ENCODE measurements at regions not wholly inside any gene's neighbourhood (a gene's known extent, or its start where the extent isn't known, plus 50 kb on each side); places are given as distances from the start of the nearest gene placed in this dataset.

DNA sequence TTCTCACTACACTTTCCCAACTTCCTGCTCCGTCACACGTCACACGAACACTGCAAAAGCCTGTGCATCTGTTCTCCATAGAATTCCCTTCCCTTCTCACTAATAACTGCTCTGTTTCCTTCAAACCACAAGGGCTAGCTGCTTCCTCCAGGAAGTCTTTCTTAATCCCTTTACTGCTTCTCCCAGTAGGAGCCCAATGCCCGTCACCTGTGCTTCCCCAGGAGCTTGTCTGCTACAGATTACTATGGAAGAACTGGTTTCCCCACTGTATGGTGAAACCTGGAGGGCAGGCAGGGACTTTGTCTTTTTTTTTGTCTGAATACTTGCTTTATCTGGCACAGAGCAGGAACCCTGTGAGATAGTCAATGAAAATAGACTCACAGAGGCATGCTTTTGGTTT lies 444.7 kb upstream of the MAP3K7 start:
- DNase-seq (ENCODE audit: low read depth, low spot score) (no peak), FAIRE-seq (no peak)
- Histone ChIP-seq H4K20me1 (ENCODE audit: control insufficient read depth, extremely low read depth, insufficient read depth, low read length) (no peaks in the 10 kb centered on the region), H3K27ac (ENCODE audit: control insufficient read depth, insufficient read depth, low read length) (no peak overlapping the region), H3K4me3 (ENCODE audit: control insufficient read depth in 2 of 3, extremely low read depth in 1 of 3, insufficient read depth in 2 of 3, low read depth in 1 of 3, low read length in 3 of 3) (no peak overlapping the region), H3K27me3 (ENCODE audit: control insufficient read depth, extremely low read depth, insufficient read depth, low read length) (peaks cover 9% of the 10 kb centered on the region), H3K9ac (ENCODE audit: control insufficient read depth, extremely low read depth, insufficient read depth, low read length) (no peak overlapping the region), H3K9me1 (ENCODE audit: control insufficient read depth, extremely low read depth, insufficient read depth, low read length) (no peaks in the 10 kb centered on the region), H3K4me1 (ENCODE audit: control insufficient read depth, extremely low read depth, insufficient read depth, low read length) (no peaks in the 10 kb centered on the region), H3K36me3 (ENCODE audit: control insufficient read depth in 2 of 2, extremely low read depth in 1 of 2, insufficient read depth in 2 of 2, low read length in 2 of 2) (no peaks in the 10 kb centered on the region), H3K4me2 (ENCODE audit: control insufficient read depth, extremely low read depth, insufficient read depth, low read depth, low read length) (no peak overlapping the region), H3K79me2 (ENCODE audit: control insufficient read depth, insufficient read depth, low read length) (no peaks in the 10 kb centered on the region), H3K9me3 (ENCODE audit: control insufficient read depth, low read depth, low read length) (no peaks in the 10 kb centered on the region), H2AFZ (ENCODE audit: control insufficient read depth, low read length) (no peak overlapping the region)
- no peak for TF ChIP-seq EZH2 (IDR thresholded peaks at IDR 0.05; ENCODE audit: low read length)
- TF ChIP-seq, protein P1, sequence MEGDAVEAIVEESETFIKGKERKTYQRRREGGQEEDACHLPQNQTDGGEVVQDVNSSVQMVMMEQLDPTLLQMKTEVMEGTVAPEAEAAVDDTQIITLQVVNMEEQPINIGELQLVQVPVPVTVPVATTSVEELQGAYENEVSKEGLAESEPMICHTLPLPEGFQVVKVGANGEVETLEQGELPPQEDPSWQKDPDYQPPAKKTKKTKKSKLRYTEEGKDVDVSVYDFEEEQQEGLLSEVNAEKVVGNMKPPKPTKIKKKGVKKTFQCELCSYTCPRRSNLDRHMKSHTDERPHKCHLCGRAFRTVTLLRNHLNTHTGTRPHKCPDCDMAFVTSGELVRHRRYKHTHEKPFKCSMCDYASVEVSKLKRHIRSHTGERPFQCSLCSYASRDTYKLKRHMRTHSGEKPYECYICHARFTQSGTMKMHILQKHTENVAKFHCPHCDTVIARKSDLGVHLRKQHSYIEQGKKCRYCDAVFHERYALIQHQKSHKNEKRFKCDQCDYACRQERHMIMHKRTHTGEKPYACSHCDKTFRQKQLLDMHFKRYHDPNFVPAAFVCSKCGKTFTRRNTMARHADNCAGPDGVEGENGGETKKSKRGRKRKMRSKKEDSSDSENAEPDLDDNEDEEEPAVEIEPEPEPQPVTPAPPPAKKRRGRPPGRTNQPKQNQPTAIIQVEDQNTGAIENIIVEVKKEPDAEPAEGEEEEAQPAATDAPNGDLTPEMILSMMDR (optimal IDR thresholded peaks at IDR 0.05 in 1 of 3, IDR thresholded peaks at IDR 0.05 in 1 of 3, conservative IDR thresholded peaks at IDR 0.05 in 1 of 3; ENCODE audit: extremely low read depth in 1 of 3, insufficient read depth in 2 of 3, low read length in 3 of 3), result no peak
- dilution Hi-C loops (cut with MboI; ENCODE audit: extremely low pct_ligation_motif_present, low sequenced_read_pairs), result no loop called here

DNA sequence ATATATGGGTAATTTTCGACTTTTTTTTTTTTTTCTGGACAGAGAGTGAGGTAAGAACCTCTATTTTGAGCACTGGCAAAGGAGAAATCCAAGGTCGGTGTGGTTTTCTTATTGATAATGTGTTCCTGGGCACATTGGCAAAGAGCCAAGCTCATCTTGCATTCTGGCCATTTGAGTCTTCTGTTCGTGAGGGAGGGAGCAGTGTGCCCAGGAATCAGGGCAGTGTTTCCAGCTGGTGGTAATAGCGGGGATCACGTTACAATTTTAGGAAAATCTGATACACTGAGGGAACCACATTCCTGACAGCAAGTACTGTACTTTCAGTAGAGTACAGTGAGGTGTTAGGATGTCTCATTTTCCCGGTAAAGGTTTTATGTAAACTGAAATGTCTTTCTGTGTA lies 442.3 kb upstream of the MAP3K7 start:
- Histone ChIP-seq H3K4me1 (ENCODE audit: control insufficient read depth, extremely low read depth, insufficient read depth, low read length) (no peaks in the 10 kb centered on the region), H3K36me3 (ENCODE audit: control insufficient read depth in 2 of 2, extremely low read depth in 1 of 2, insufficient read depth in 2 of 2, low read length in 2 of 2) (no peaks in the 10 kb centered on the region), H3K79me2 (ENCODE audit: control insufficient read depth, insufficient read depth, low read length) (no peaks in the 10 kb centered on the region), H3K4me3 (ENCODE audit: control insufficient read depth in 2 of 3, extremely low read depth in 1 of 3, insufficient read depth in 2 of 3, low read depth in 1 of 3, low read length in 3 of 3) (no peak overlapping the region), H3K27ac (ENCODE audit: control insufficient read depth, insufficient read depth, low read length) (no peak overlapping the region), H3K9ac (ENCODE audit: control insufficient read depth, extremely low read depth, insufficient read depth, low read length) (no peak overlapping the region), H3K9me1 (ENCODE audit: control insufficient read depth, extremely low read depth, insufficient read depth, low read length) (no peaks in the 10 kb centered on the region), H3K9me3 (ENCODE audit: control insufficient read depth, low read depth, low read length) (no peaks in the 10 kb centered on the region), H2AFZ (ENCODE audit: control insufficient read depth, low read length) (no peak overlapping the region), H3K4me2 (ENCODE audit: control insufficient read depth, extremely low read depth, insufficient read depth, low read depth, low read length) (no peak overlapping the region), H3K27me3 (ENCODE audit: control insufficient read depth, extremely low read depth, insufficient read depth, low read length) (peaks cover 9% of the 10 kb centered on the region), H4K20me1 (ENCODE audit: control insufficient read depth, extremely low read depth, insufficient read depth, low read length) (no peaks in the 10 kb centered on the region)
- FAIRE-seq, result no peak
- dilution Hi-C loops (cut with MboI; ENCODE audit: extremely low pct_ligation_motif_present, low sequenced_read_pairs), result no loop called here
- DNase-seq (ENCODE audit: low read depth, low spot score), result no peak
- TF ChIP-seq, protein P1 (optimal IDR thresholded peaks at IDR 0.05 in 1 of 3, IDR thresholded peaks at IDR 0.05 in 1 of 3, conservative IDR thresholded peaks at IDR 0.05 in 1 of 3; ENCODE audit: extremely low read depth in 1 of 3, insufficient read depth in 2 of 3, low read length in 3 of 3), result no peak
- TF ChIP-seq EZH2 (IDR thresholded peaks at IDR 0.05; ENCODE audit: low read length), result no peak

All from keratinocyte (primary cell).